Right lobe of liver (tissue), 6 donors: ENCODE measurements at regions not wholly inside any gene's neighbourhood (a gene's known extent, or its start where the extent isn't known, plus 50 kb on each side); places are given as distances from the start of the nearest gene placed in this dataset.

Experiments used
- ATAC-seq, 4 donors: fragments of 200-7000 bp; cut with Tn5 transposase; one replicate each; pipeline ENCODE4 v1.9.1; 2020; ENCODE audit warnings: mild to moderate bottlenecking in 4 of 4, moderate library complexity in 4 of 4
- DNase-seq, 3 donors: peaks; one replicate each; pipeline ENCODE4 v3.0.0-alpha.2; 2020
- H3K27ac ChIP-seq, 3 donors: fragments of 200-600 bp; one replicate each; pipeline ENCODE4 v1.8.0; 2022
- H3K27me3 ChIP-seq, 2 donors: fragments of 200-600 bp; one replicate each; pipeline ENCODE4 v1.8.0; 2022
- H3K36me3 ChIP-seq, 4 donors: fragments of 200-600 bp; sonication (generic) in 1 of 4; one replicate each; pipeline versions ENCODE4 v1.5.1 to v1.8.0; 2017 to 2022; ENCODE audit warnings: control low read depth in 1 of 4
- H3K4me1 ChIP-seq, 4 donors: fragments of 200-600 bp; sonication (generic) in 1 of 4; one replicate each; pipeline versions ENCODE4 v1.5.1 to v1.8.0; 2017 to 2022; ENCODE audit warnings: control low read depth in 1 of 4
- H3K4me3 ChIP-seq, 3 donors: fragments of 200-600 bp; one replicate each; pipeline ENCODE4 v1.8.0; 2022
- H3K9me3 ChIP-seq, 4 donors: fragments of 200-600 bp; sonication (generic) in 1 of 4; one replicate each; pipeline versions ENCODE4 v1.5.1 to v1.8.0; 2017 to 2022; ENCODE audit warnings: control low read depth in 1 of 4
- POLR2A ChIP-seq: fragments of 450-650 bp; IDR thresholded peaks from one replicate; pipeline ENCODE4 v1.6.1; 2017; ENCODE audit warnings: antibody characterized with exemption, mild to moderate bottlenecking
- WGBS: methylation state at CpG from one replicate; pipeline ENCODE4 v1.1.6; 2018; ENCODE audit warnings: low coverage, low lambda C conversion rate; ENCODE audit not compliant: insufficient coverage; ENCODE audit errors: missing lambda C conversion rate; 5-methylcytosine and 5-hydroxymethylcytosine counted together
- intact Hi-C, 2 donors: fragments of 100-400 bp; cut with DNase I; formaldehyde crosslinking; loops; one replicate each; pipeline versions ENCODE4 v1.11.2 to v1.14.1; 2022
- TF ChIP-seq, protein P1 (sequence below), 4 donors: fragments of 200-600 bp in 3 of 4; fragments of 450-650 bp in 1 of 4; IDR thresholded peaks; one replicate each; pipeline versions ENCODE4 v1.5.1 to v1.8.0; 2016 to 2022; ENCODE audit warnings: antibody characterized with exemption in 4 of 4, mild to moderate bottlenecking in 2 of 4
- donor health status: DM: no; HTN: yes; CAD: no.
- donor health status: DM: no; HTN: no; CAD: no.
- donor health status: DM: no; HTN: no; CAD: no.
- donor health status: DM: no; HTN: yes; CAD: no.
- donor health status: DM: no; HTN: yes; CAD: no.

GRCh38 chr3:104536715-104537114 is 830.0 kb upstream of the ALCAM start:
- DNase-seq (no peak), ATAC-seq (no peak)
- H3K4me1 ChIP-seq: no peaks in the 10 kb centered on the region
- H3K36me3 ChIP-seq: no peaks in the 10 kb centered on the region
- H3K9me3 ChIP-seq: no peaks in the 10 kb centered on the region
- intact Hi-C loops: no loop called here
- no peak overlapping the region for H3K27ac ChIP-seq
- H3K27me3 ChIP-seq: no peaks in the 10 kb centered on the region
- TF ChIP-seq, protein P1, sequence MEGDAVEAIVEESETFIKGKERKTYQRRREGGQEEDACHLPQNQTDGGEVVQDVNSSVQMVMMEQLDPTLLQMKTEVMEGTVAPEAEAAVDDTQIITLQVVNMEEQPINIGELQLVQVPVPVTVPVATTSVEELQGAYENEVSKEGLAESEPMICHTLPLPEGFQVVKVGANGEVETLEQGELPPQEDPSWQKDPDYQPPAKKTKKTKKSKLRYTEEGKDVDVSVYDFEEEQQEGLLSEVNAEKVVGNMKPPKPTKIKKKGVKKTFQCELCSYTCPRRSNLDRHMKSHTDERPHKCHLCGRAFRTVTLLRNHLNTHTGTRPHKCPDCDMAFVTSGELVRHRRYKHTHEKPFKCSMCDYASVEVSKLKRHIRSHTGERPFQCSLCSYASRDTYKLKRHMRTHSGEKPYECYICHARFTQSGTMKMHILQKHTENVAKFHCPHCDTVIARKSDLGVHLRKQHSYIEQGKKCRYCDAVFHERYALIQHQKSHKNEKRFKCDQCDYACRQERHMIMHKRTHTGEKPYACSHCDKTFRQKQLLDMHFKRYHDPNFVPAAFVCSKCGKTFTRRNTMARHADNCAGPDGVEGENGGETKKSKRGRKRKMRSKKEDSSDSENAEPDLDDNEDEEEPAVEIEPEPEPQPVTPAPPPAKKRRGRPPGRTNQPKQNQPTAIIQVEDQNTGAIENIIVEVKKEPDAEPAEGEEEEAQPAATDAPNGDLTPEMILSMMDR (IDR thresholded peaks at IDR 0.05): no peak
- TF ChIP-seq POLR2A: no peak
- H3K4me3 ChIP-seq: no peak overlapping the region

GRCh38 chr3:104537323-104537722 is 829.4 kb upstream of the ALCAM start:
- DNase-seq (no peak), ATAC-seq (no peak)
- TF ChIP-seq POLR2A: no peak
- no peaks in the 10 kb centered on the region for H3K9me3 ChIP-seq
- no peak overlapping the region for H3K27ac ChIP-seq
- intact Hi-C loops: no loop called here
- no peaks in the 10 kb centered on the region for H3K27me3 ChIP-seq
- no peaks in the 10 kb centered on the region for H3K4me1 ChIP-seq
- H3K36me3 ChIP-seq: no peaks in the 10 kb centered on the region
- 68% methylated on average over 3 of the region's 3 CpGs for whole genome bisulfite sequencing
- no peak overlapping the region for H3K4me3 ChIP-seq

DNA sequence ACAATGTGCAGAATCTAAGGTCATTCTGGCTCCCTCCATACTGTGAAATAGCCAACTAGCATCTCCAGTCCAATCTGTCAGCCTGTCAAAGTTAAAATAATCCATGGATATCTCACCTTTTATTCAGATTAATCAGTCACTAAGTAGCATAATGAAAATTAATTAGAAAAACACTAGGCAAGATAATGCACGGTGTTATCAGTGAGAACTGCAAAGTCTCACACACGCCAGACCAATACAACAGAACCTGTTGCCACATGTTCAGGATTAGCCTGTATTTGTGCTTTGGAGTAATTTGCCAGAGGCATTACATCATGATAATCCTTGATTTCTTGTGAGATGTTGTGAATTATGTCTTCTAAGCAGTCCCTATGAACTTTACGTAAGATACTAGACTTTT is 820.4 kb upstream of the ALCAM start:
- 56% methylated on average over 3 of the region's 3 CpGs for WGBS
- intact Hi-C loops: no loop called here
- ATAC-seq: no peak

DNA sequence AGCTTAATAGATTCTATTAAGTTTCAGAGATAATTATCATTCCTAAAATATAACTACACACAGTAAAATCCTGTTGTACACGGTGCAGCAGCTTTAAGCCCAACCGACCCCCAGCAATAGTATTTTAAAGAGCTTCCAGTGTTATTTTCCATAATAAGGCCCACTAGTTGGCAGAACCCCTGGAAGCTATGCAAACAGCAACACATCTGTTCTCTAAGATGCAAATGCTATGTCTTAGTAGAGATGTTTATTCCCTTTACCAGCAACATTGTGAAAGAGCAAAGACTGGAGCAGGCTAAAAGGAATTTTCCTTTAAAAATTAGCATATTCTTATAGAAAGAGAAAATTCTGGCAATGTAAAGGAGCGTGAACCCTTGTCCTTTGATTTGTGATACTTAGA is 819.7 kb upstream of the ALCAM start:
- ATAC-seq (no peak), DNase-seq (no peak)
- Histone ChIP-seq H3K27ac (no peak overlapping the region), H3K36me3 (no peaks in the 10 kb centered on the region), H3K4me1 (no peaks in the 10 kb centered on the region), H3K9me3 (no peaks in the 10 kb centered on the region), H3K27me3 (no peaks in the 10 kb centered on the region), H3K4me3 (no peak overlapping the region)
- intact Hi-C loops: no loop called here
- WGBS: 31% methylated on average over 3 of the region's 3 CpGs
- TF ChIP-seq POLR2A: no peak
- TF ChIP-seq, protein P1 (IDR thresholded peaks at IDR 0.05): no peak

More for the DNA sequence above, 820.4 kb upstream of the ALCAM start:
- no peaks in the 10 kb centered on the region for H3K36me3 ChIP-seq
- no peaks in the 10 kb centered on the region for H3K27me3 ChIP-seq
- no peak overlapping the region for H3K27ac ChIP-seq
- no peaks in the 10 kb centered on the region for H3K4me1 ChIP-seq
- H3K4me3 ChIP-seq: no peak overlapping the region
- no peak for TF ChIP-seq POLR2A
- TF ChIP-seq, protein P1 (IDR thresholded peaks at IDR 0.05): no peak
- DNase-seq: no peak
- no peaks in the 10 kb centered on the region for H3K9me3 ChIP-seq

- no peak overlapping the region for H3K27ac ChIP-seq
- no peaks in the 10 kb centered on the region for H3K9me3 ChIP-seq
- H3K4me1 ChIP-seq: no peaks in the 10 kb centered on the region
- H3K4me3 ChIP-seq: no peak overlapping the region
- no peaks in the 10 kb centered on the region for H3K36me3 ChIP-seq
- 77% methylated on average over 8 of the region's 8 CpGs for WGBS
- no peaks in the 10 kb centered on the region for H3K27me3 ChIP-seq
- no peak for DNase-seq
- no peak for TF ChIP-seq POLR2A
- TF ChIP-seq, protein P1 (IDR thresholded peaks at IDR 0.05): no peak
- intact Hi-C loops: no loop called here
- ATAC-seq: no peak
These were observed 818.3 kb upstream of the ALCAM start for GRCh38 chr3:104548401-104548800.
